ENCODE measurements at regions not wholly inside any gene's neighbourhood (a gene's known extent, or its start where the extent isn't known, plus 50 kb on each side); places are given as distances from the start of the nearest gene placed in this dataset.

GRCh38 chr9:3040761-3041160 lies 196.9 kb upstream of the PUM3 start:
- intact Hi-C loops (cut with DNase I; ENCODE audit: low total_unique reads), result no loop called here
- TF ChIP-seq POLR2AphosphoS5 (IDR thresholded peaks at IDR 0.05) (no peak), POLR2A (IDR thresholded peaks at IDR 0.05) (no peak)
- no peaks in the 10 kb centered on the region for H3K36me3 ChIP-seq
- no peaks in the 10 kb centered on the region for H3K9me3 ChIP-seq
- no peak for DNase-seq (ENCODE audit: low spot score in 2 of 2)
- no peaks in the 10 kb centered on the region for H3K27me3 ChIP-seq
- H3K4me1 ChIP-seq, result no peaks in the 10 kb centered on the region
- no peak overlapping the region for H3K4me3 ChIP-seq
- no peak overlapping the region for H3K27ac ChIP-seq

- no peak for TF ChIP-seq CTCF (IDR thresholded peaks at IDR 0.05)
- no peak for TF ChIP-seq POLR2A (IDR thresholded peaks at IDR 0.05)
- no peak for TF ChIP-seq POLR2AphosphoS5 (IDR thresholded peaks at IDR 0.05)
- no peaks in the 10 kb centered on the region for H3K9me3 ChIP-seq
- H3K27me3 ChIP-seq, result no peaks in the 10 kb centered on the region
- H3K4me1 ChIP-seq, result no peaks in the 10 kb centered on the region
- no peak overlapping the region for H3K4me3 ChIP-seq
- no peaks in the 10 kb centered on the region for H3K36me3 ChIP-seq
- H3K27ac ChIP-seq, result no peak overlapping the region
- intact Hi-C loops (cut with DNase I; ENCODE audit: low total_unique reads), result no loop called here
- no peak for DNase-seq (ENCODE audit: low spot score in 2 of 2)
Observed at GRCh38 chr9:3036333-3036700, 192.4 kb upstream of the PUM3 start.

- no peaks in the 10 kb centered on the region for H3K4me1 ChIP-seq
- no peaks in the 10 kb centered on the region for H3K36me3 ChIP-seq
- no peaks in the 10 kb centered on the region for H3K27me3 ChIP-seq
- no peaks in the 10 kb centered on the region for H3K9me3 ChIP-seq
- intact Hi-C loops (cut with DNase I; ENCODE audit: low total_unique reads), result no loop called here
- H3K4me3 ChIP-seq, result no peak overlapping the region
- TF ChIP-seq POLR2A (IDR thresholded peaks at IDR 0.05), result no peak
- no peak for TF ChIP-seq CTCF (IDR thresholded peaks at IDR 0.05)
- no peak for TF ChIP-seq POLR2AphosphoS5 (IDR thresholded peaks at IDR 0.05)
- H3K27ac ChIP-seq, result no peak overlapping the region
- DNase-seq (ENCODE audit: low spot score in 2 of 2), result no peak
Observed at GRCh38 chr9:3035579-3036332, 191.9 kb upstream of the PUM3 start.

GRCh38 chr9:3032898-3033297 lies 189.0 kb upstream of the PUM3 start:
- H3K4me3 ChIP-seq, result no peak overlapping the region
- no peaks in the 10 kb centered on the region for H3K36me3 ChIP-seq
- no peak for TF ChIP-seq POLR2A (IDR thresholded peaks at IDR 0.05)
- DNase-seq (ENCODE audit: low spot score in 2 of 2), result no peak
- H3K27me3 ChIP-seq, result no peaks in the 10 kb centered on the region
- H3K4me1 ChIP-seq, result no peaks in the 10 kb centered on the region
- intact Hi-C loops (cut with DNase I; ENCODE audit: low total_unique reads), result no loop called here
- H3K9me3 ChIP-seq, result no peaks in the 10 kb centered on the region
- H3K27ac ChIP-seq, result no peak overlapping the region

GRCh38 chr9:3028535-3028934 lies 184.6 kb upstream of the PUM3 start:
- TF ChIP-seq POLR2A (IDR thresholded peaks at IDR 0.05), result no peak
- TF ChIP-seq CTCF (IDR thresholded peaks at IDR 0.05), result no peak
- TF ChIP-seq POLR2AphosphoS5 (IDR thresholded peaks at IDR 0.05), result no peak

GRCh38 chr9:3027210-3027609 lies 183.3 kb upstream of the PUM3 start:
- Histone ChIP-seq H3K27ac (no peak overlapping the region), H3K27me3 (no peaks in the 10 kb centered on the region), H3K4me1 (no peaks in the 10 kb centered on the region), H3K4me3 (no peak overlapping the region), H3K36me3 (no peaks in the 10 kb centered on the region), H3K9me3 (no peaks in the 10 kb centered on the region)
- no peak for DNase-seq (ENCODE audit: low spot score in 2 of 2)
- intact Hi-C loops (cut with DNase I; ENCODE audit: low total_unique reads), result no loop called here
- TF ChIP-seq POLR2A (IDR thresholded peaks at IDR 0.05) (no peak), CTCF (IDR thresholded peaks at IDR 0.05) (no peak), POLR2AphosphoS5 (IDR thresholded peaks at IDR 0.05) (no peak)

More at GRCh38 chr9:3028535-3028934, 184.6 kb upstream of the PUM3 start:
- Histone ChIP-seq H3K36me3 (no peaks in the 10 kb centered on the region), H3K4me1 (no peaks in the 10 kb centered on the region), H3K9me3 (no peaks in the 10 kb centered on the region), H3K27me3 (no peaks in the 10 kb centered on the region), H3K27ac (no peak overlapping the region), H3K4me3 (no peak overlapping the region)
- no peak for DNase-seq (ENCODE audit: low spot score in 2 of 2)
- intact Hi-C loops (cut with DNase I; ENCODE audit: low total_unique reads), result no loop called here
